ENCODE measurements at regions not wholly inside any gene's neighbourhood (a gene's known extent, or its start where the extent isn't known, plus 50 kb on each side); places are given as distances from the start of the nearest gene placed in this dataset.

DNA sequence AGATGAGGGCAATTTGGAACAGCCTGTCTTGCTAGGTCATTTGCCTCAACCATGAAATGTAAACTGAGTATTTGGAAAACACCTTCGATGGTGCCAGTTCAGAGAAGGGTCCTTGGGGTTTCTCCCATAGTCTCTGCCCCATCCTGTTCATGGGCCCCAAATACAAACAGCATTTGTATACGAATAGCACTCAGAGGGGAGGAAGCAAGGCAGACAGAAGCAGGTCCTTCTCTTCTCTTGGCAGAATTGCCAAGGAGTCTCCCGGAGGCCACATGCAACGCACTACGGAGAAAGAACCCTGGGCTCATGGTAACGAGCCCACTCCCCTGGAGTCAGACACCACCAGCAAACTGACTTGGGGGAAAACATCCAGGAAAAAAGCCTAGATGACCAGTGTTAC is 162.1 kb downstream of the RAB11FIP2 start:
- DNase-seq = peak; percentile 10

DNA sequence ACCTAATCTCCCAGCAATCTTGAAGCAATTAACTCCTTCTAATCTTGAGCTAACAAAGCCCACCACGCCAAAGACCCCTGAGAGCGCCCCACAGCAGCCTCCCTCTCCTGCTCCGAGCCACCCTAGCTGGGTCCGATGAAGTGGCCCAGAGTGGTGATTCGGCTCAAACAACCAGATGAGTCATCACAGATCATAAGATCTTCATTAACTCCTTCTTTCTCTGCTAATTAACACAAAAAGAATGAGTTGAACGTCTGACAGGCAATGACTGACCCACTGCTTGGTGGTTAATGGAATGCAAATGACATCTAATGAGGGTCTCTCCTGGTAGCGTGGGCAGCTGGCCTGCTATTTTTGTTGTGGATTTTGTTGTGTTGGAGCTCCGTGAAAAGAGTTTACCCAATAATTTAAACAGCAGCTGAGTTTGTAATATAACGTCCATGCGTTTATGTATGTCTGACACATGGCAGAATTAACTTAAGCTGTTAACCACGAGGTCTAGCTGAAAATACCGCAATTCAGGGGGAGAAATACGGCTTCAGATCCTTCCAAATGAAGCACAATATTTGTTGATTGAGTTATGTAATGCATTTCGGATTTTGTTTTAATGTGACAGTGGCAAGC is 161.4 kb downstream of the RAB11FIP2 start:
- peak; percentile 56 for DNase-seq

DNA sequence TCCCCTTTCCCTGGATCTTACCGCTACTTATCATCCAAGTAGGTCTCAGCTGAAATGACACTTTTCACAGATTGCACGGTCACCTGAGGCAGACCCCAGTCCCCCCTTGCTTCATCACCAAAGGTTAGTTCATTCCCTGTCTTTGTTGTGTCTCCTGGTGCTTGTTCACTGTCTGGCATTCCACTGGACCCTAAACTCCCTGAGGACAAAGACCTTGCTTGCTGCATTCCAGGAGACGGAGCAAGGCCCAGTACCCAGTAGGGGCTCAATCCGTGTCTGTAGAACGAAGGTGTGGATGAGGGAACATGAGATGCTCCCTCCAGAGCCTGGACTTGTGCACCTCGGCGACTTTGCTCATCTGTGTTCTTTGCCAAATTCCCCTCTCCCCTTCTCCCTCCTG is 160.0 kb downstream of the RAB11FIP2 start:
- no peak for DNase-seq

GRCh38 chr10:117889664-117890063 is 157.1 kb downstream of the RAB11FIP2 start:
- DNase-seq = no peak

DNA sequence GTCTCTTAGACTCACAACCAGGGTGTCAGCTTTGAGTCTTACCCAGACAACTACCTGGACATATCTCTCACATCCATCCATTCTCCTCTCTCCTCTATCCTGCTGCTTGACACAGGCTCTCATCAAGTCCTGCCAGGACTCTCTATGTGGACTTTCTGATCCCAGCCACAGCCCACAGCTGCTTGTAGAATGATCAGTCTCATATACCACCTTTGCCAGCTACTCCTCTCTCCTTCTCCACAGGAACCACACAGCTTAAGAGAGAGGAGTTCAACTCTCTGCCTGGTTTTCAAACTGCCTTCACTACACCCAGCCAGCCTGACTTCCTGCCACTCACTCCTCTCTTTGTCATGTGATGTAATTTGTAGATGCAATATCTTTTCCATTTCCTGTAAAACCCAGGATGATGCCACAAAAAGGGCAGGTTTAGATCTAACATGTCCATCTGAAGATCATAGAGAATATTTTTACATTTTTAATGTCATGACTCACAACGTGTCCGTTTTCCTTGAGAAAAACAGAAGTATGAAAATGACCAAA is 154.0 kb downstream of the RAB11FIP2 start:
- DNase-seq = no peak

DNA sequence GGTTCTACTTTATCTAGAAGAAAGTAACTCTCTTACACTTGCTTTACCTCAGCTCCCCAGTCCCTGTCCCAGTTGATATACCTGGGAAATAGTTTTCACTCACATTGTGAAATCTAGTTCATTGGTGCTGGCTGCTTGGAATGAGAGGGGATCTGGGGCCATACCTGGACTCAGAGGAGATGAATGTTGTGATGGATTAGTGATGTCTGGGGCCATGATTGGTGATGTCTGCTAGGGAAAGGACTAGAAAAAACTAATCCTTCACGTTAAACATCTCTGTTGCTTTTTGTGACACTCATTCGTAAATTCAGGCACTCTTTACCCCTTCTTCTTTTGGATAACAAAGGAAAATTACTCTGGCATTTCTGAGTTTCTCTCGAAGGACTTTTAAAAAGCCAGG is 152.4 kb downstream of the RAB11FIP2 start:
- DNase-seq = no peak

GRCh38 chr10:117896517-117896916 is 150.2 kb downstream of the RAB11FIP2 start:
- no peak for DNase-seq

DNA sequence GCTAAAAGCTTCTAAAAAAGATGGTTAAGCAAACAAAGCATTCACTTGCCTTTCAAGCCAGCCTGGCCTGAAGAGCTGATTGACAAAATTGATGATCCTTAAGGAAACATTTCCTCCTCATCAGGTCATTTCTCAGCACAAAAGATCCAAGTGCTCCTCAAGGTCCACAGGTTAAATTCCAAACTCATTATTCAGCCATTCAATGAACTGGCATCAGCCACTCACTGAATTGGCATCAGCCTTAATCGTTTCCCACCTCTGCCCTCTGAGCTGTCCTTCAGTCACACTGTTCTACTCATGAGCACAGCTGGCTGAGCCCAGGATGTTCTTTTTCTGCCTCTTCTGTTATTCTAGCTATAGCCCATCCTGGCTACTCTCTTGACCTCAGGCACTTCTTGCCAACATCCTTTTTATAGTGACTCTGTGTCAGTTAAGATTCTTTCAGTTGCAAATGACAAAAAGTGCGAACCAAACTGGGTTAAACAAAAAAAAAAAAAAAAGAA is 147.5 kb downstream of the RAB11FIP2 start:
- no peak for DNase-seq

GRCh38 chr10:117900280-117900679 is 146.5 kb downstream of the RAB11FIP2 start:
- DNase-seq = no peak

DNA sequence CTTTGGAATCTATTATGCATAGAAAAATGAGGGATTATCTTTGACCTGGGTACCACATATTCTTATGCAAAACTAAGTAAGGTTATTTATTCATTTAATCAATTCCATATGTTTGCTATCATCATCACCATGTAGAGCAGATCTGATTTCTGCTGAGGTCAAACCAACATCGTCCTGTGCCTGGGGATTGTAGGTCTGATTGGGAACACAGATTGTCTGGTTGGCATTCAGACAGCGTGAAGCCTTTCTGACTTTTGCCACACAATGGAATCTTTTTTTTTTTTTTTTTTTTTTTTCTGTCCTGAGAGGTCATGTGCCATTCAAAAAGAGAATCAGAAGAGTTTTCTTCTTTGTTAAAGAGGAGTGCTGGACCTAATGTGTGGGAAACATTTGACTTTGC is 142.9 kb downstream of the RAB11FIP2 start:
- no peak for DNase-seq

DNA sequence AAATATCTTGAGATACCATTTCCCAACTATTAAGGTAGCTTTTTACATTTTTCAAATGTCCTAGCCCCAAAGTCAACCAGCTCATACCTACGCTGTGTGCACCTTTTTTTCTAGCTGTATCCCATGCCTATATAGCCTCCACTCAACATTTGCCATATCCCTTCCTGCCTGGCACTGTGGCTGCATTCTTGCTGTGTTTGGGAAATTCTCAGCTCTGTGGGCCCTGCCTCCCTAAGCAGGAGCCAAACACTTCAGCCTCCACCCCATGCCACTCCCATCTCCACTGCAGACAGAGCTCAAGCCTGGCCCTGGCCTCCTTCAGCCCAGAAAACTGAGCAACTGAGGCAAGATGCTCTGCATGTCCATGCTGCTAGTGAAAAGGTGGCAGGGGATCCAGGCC is 141.3 kb downstream of the RAB11FIP2 start:
- DNase-seq = no peak

GRCh38 chr10:117911684-117912083 is 135.1 kb downstream of the RAB11FIP2 start:
- DNase-seq = no peak

GRCh38 chr10:117914334-117914733 is 132.4 kb downstream of the RAB11FIP2 start:
- no peak for DNase-seq

GRCh38 chr10:117920956-117921355 is 125.8 kb downstream of the RAB11FIP2 start:
- DNase-seq = no peak

GRCh38 chr10:117921421-117921820 is 125.3 kb downstream of the RAB11FIP2 start:
- no peak for DNase-seq

- DNase-seq = no peak
Measured at GRCh38 chr10:117924820-117925219, 121.9 kb downstream of the RAB11FIP2 start.

DNA sequence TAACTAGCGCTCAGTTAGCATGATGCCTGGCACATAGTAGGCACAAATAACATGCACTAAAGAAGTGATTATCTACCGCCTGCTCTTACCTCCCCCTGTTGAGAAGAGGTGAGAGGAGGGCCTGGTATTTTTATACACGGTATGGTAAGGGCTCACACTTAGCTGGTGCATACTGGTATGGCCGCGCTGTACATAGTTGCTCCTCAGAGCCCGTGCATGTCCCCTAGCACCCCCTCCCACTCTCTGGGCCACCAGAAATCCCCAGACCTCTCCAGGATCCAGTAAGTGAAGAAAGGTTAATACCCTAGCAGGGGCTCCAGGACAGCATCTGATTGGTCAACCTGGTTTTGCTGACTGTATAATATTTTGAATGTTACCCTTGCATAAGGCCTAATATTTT is 121.4 kb downstream of the RAB11FIP2 start:
- no peak for DNase-seq

DNA sequence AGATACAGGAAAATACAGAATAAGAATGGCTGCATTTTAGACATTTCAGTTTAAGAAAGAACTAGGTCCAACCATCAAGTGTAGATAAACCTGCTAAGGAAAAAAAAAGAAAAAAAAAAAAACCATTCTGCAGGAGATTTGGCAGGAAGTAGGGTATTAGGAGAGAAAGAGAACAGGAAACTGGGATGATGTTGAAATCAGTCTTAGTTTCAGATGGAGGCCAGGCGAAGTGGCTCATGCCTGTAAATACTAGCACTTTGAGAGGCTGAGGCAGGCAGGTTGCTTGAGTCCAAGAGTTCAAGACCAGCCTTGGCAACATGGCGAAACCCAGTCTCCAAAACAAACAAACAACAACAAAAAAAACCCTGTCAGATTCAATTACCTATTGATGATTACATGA is 120.2 kb downstream of the RAB11FIP2 start:
- no peak for DNase-seq

DNA sequence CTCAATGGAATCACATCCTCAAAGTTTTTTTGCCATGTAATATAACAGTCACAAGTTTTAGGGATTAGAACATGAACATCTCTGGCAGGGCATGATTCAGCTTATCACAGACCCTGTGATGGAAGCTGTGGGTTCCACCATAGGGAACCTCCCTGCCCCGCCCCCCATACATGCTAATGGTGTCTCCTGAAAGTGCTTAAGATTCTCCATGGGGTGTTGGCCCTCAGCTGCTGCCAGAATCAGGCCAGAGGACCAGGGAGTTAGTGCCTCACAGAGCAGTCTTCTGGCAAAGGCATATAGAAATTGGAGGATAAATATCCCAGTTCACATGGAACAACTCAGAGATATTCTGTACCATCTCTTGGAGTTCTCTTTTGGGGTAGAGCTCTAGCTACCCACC is 119.4 kb downstream of the RAB11FIP2 start:
- no peak for DNase-seq

GRCh38 chr10:117927871-117928270 is 118.9 kb downstream of the RAB11FIP2 start:
- no peak for DNase-seq

DNA sequence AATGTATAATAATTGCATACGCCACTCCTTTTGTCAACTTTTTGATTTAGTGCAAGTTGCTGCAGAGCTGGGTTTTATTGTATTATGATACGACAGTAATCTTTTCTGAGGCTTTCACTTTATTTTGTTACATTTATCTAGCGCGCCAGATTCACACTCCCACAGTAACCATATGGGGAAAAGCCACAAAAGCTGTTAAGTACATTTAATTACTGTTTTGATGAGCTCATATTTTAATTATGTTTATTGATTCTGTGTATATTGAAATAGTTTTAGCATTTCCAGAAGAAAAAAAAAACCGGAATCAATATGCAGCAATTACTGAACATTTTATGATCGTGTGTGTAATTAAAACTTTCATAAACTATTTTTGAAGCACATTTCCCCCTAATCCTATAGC is 118.5 kb downstream of the RAB11FIP2 start:
- no peak for DNase-seq

DNA sequence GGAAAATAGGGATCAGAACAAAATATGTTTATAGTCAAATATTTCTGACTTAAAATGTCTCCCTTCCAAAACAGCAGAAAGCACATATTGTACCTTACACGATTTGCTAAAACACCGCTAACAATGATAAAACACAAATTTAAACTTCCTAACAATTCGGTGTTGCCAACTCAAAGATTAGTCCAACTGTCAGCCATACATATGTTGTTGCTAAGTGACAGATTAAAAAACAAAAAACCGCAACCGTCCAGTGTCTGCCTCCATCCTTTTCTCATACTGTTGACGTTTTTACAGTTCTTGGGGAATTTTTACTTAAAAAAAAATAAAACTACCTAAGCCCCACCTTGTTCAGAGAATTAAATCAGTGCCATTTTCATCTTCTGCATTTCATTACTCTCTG is 118.0 kb downstream of the RAB11FIP2 start:
- DNase-seq = no peak

- no peak for DNase-seq
Measured at GRCh38 chr10:117929327-117930067, 117.2 kb downstream of the RAB11FIP2 start.

GRCh38 chr10:117931078-117931477 is 115.7 kb downstream of the RAB11FIP2 start:
- no peak for DNase-seq

Measured in retina (tissue), 1 donor.